ENCODE measurements at regions not wholly inside any gene's neighbourhood (a gene's known extent, or its start where the extent isn't known, plus 50 kb on each side); places are given as distances from the start of the nearest gene placed in this dataset.

DNA sequence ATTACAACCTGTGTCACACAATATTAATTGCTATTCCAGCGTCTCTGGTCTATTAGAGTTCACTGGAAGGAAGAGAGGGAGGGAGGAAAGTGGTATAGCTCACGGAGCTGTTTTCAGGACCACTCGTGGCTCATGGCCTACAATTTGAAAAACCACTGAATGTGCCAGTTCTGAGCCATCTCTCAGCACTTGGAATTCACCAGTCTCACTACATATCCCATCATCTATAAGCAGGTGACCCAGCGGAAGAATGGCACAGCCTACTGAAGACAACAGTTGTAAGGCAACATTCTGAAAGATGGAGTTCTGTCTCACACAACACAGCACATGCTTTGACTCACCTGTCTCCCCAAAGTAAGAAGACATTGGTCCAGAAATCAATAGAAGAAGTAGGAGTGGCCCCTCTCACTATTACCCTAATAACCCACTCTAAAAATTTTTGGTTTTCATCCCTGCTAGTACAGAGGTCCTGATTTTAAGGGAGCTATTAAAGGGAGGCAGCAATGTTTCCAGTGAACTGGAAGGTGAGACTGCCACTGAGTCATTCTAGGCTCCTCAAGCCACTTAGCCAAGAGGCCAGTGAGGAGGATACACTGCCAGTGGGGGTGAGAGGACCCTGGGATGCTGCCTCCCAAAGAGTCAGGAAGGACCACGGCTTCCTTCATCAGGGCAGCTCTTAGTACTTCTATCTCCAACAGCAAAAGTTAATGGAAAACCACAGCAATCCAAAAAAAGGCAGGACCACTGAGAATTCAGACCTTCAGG is 50.0 kb upstream of the DOCK9 start:
- H3K4me3 ChIP-seq (ENCODE audit: insufficient read depth, low read depth, low read length): no peak overlapping the region
- DNase-seq: no peak
- H3K36me3 ChIP-seq (replicated peaks; ENCODE audit: control insufficient read depth, insufficient read depth, low read length): no peaks in the 10 kb centered on the region
- H3K27me3 ChIP-seq (ENCODE audit: control insufficient read depth, insufficient read depth, low read length): no peaks in the 10 kb centered on the region

DNA sequence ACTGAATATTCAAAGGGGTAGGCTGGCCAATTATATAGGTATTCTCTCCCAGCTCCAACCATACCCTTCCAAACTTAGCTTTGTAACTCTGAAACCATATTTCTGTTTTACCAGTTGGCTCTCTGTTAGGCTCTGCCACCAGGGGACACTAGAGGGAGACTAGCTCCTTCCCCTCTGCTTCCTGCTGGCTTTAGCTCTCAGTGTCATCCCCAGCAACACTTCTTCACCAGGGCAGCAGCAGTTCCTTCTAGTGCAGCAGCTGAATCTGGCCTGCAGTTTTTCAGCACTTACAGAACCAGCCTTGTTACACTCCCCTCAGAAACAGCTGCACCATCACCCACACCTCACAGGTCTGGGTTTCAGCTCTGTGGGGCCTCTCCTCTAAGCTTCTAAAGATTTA is 51.0 kb upstream of the DOCK9 start:
- H3K36me3 ChIP-seq (replicated peaks; ENCODE audit: control insufficient read depth, insufficient read depth, low read length): no peaks in the 10 kb centered on the region
- no peaks in the 10 kb centered on the region for H3K27me3 ChIP-seq (ENCODE audit: control insufficient read depth, insufficient read depth, low read length)
- no peak overlapping the region for H3K4me3 ChIP-seq (ENCODE audit: insufficient read depth, low read depth, low read length)
- peak; percentile 37 for DNase-seq

DNA sequence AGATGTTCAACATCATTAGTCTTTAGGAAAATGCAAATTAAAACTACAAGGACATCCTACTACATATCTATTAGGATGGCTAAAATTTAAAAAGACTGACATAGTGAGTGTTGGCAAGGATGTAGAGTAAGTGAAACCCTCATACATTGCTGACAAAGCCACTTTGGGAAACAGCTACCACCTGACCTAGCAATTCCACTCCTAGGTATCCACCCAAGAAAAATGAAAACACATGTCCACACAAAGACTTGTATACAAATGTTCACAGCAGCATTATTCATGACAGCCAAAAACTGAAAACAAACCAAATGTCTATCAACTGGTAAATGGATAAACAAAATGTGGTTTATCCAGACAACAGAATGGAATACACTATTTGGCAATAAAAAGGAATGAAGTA is 51.7 kb upstream of the DOCK9 start:
- H3K27me3 ChIP-seq (ENCODE audit: control insufficient read depth, insufficient read depth, low read length): no peaks in the 10 kb centered on the region
- DNase-seq: no peak
- no peaks in the 10 kb centered on the region for H3K36me3 ChIP-seq (replicated peaks; ENCODE audit: control insufficient read depth, insufficient read depth, low read length)
- H3K4me3 ChIP-seq (ENCODE audit: insufficient read depth, low read depth, low read length): no peak overlapping the region

DNA sequence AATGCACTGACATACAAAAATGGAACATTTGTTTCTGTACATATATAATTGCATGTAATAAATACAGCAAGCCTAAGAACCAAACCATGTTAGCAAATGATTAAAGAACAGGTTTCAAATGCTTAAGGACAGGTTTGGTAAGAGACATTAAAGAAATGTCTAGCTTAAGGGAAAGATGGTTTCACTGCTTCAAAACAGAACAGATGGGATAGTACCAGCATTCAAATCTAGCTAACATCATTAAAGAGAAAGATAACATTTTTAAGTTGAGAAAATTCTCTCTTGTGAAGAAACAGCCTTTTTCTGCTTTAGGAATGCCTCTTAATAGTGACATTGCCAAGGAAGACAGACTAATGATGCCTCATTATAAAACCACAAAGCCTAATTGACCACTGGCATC is 52.5 kb upstream of the DOCK9 start:
- H3K27me3 ChIP-seq (ENCODE audit: control insufficient read depth, insufficient read depth, low read length): no peaks in the 10 kb centered on the region
- H3K4me3 ChIP-seq (ENCODE audit: insufficient read depth, low read depth, low read length): no peak overlapping the region
- H3K36me3 ChIP-seq (replicated peaks; ENCODE audit: control insufficient read depth, insufficient read depth, low read length): no peaks in the 10 kb centered on the region
- DNase-seq: no peak

DNA sequence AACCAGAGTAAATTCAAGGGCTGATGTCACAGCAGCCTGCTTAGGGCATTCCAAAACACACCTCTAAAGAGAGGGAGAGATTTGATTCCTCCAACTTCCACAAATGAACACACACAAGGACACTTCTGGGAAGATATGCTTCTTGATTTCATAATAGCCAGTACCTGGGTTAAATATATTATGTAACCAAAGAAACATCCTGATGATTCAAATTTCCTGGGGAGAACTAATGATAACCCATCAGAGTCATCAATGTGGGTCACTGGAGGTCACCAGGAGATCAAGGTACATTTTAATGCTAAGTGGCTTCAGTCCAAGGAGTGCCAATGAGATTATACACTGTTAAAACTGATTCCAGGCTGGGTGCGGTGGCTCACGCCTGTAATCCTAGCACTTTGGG is 54.0 kb upstream of the DOCK9 start:
- Histone ChIP-seq H3K4me3 (ENCODE audit: insufficient read depth, low read depth, low read length) (no peak overlapping the region), H3K36me3 (replicated peaks; ENCODE audit: control insufficient read depth, insufficient read depth, low read length) (no peaks in the 10 kb centered on the region), H3K27me3 (ENCODE audit: control insufficient read depth, insufficient read depth, low read length) (no peaks in the 10 kb centered on the region)
- DNase-seq: no peak

DNA sequence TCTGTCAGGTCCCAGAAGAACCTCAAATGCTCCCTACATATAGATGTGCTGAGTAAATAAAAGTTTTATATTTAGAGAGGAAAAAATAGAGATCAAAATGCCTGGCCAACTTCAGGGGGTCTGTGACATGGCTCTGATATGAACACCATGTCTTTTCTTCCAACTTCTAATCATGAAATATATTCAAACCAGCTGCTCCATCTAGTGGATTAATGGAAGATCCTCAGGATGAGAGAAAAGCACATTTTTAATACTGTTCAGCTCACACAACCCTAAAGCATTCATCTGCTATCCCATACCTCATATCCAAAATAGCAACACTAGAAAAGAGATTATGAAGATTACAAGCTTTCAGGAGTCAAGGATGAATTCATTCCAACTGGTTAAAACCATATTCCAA is 56.0 kb upstream of the DOCK9 start:
- Histone ChIP-seq H3K27me3 (ENCODE audit: control insufficient read depth, insufficient read depth, low read length) (no peaks in the 10 kb centered on the region), H3K4me3 (ENCODE audit: insufficient read depth, low read depth, low read length) (no peak overlapping the region), H3K36me3 (replicated peaks; ENCODE audit: control insufficient read depth, insufficient read depth, low read length) (no peaks in the 10 kb centered on the region)
- peak; percentile 23 for DNase-seq

DNA sequence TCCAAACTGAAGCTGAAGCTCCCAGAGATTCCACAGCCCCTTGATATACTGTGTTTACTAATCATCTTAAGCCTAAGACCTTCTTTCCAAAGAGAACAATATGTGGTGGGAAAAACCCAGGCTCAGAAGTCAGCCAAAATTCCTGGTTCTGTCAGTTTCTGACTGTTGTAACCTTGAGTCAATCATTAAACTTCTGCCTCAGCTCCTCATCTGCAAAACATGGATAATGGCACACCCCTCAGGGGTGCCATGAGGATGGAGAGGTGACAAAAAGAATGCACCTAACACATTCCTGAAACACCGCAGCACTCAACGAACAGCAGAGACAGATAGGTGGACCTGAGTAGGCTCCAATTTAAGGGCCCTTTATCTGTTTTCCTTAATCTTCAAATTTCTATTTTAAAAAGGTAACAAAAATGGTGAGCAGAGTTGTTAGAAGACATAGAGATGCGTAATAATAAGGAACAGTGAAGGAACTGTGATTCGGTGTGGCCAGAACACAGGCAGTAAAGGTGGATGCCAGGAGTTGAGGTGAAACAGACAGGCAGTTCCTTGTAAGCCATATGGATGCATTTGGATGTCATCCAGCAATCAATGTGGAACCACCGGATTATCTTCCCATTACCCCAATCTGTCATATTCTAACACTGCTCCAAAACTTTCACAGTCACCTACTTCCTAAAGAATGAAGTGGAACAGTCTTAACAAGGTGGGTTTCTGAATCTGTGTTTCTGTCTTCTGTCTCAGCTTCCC is 56.6 kb upstream of the DOCK9 start:
- H3K27me3 ChIP-seq (ENCODE audit: control insufficient read depth, insufficient read depth, low read length): no peaks in the 10 kb centered on the region
- H3K4me3 ChIP-seq (ENCODE audit: insufficient read depth, low read depth, low read length): no peak overlapping the region
- DNase-seq: no peak
- H3K36me3 ChIP-seq (replicated peaks; ENCODE audit: control insufficient read depth, insufficient read depth, low read length): no peaks in the 10 kb centered on the region

DNA sequence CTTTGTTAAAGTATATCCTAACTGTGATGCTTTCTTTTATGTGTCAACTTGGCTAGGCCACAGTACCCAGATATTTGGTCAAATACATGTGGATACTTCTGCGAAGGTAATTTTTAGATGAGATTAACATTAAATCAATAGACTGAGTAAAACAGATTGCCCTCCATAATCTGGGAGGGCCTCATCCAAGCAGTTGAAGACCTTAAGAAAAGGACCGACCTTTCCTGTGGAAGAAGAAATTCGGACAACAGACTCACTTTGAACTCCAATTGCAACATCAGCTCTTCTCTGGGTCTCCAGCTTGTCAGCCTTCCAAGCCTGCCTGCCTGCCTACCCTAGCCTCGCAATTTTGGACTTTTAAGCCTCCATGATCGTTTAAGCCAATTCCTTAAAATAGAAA is 57.9 kb upstream of the DOCK9 start:
- Histone ChIP-seq H3K36me3 (replicated peaks; ENCODE audit: control insufficient read depth, insufficient read depth, low read length) (no peaks in the 10 kb centered on the region), H3K27me3 (ENCODE audit: control insufficient read depth, insufficient read depth, low read length) (no peaks in the 10 kb centered on the region), H3K4me3 (ENCODE audit: insufficient read depth, low read depth, low read length) (no peak overlapping the region)
- DNase-seq: no peak

DNA sequence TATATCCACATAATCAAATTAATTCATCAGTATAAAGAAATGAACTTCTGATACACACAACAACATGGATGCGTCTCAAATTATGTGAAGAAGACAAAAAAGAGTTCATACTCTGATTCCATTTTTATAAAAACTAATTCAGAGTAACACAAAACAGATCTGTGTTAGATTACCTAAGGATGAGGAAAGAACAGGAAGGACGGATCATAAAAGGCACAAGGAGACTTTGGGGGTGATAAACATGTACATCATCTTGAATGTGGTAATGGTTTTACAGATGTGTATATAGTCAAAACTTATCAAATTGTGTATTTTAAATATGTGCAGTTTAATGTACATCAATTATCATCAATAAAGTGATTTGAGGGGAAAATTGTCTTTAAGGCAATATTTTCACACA is 59.9 kb upstream of the DOCK9 start:
- H3K36me3 ChIP-seq (replicated peaks; ENCODE audit: control insufficient read depth, insufficient read depth, low read length): no peaks in the 10 kb centered on the region
- DNase-seq: no peak
- H3K27me3 ChIP-seq (ENCODE audit: control insufficient read depth, insufficient read depth, low read length): no peaks in the 10 kb centered on the region
- no peak overlapping the region for H3K4me3 ChIP-seq (ENCODE audit: insufficient read depth, low read depth, low read length)

DNA sequence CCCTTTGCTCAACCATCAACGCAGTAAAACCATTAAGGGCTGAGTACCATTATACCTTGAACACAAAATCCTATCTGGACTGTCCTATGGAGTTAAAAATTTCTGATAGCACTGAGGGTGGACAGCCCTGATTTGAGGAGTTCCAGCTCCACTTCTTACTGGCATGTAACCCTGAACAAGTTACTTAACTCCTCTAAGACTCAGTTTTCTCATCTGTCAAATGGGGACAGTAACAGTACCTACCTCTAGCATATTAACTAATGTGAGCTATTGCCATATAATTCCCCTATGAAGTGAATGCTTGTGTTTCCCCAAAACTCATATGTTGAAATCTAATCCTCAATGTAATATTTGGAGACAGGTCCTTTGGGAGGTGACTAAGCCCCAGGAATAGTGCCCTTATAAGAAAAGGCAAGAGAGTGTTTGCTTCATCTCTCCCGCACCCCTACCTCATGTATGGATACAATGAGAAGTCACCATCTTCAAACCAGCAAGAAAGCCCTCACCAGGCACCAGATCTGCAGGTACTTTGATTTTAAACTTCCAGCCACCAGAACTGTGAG is 61.9 kb upstream of the DOCK9 start:
- Histone ChIP-seq H3K27me3 (ENCODE audit: control insufficient read depth, insufficient read depth, low read length) (no peaks in the 10 kb centered on the region), H3K4me3 (ENCODE audit: insufficient read depth, low read depth, low read length) (no peak overlapping the region), H3K36me3 (replicated peaks; ENCODE audit: control insufficient read depth, insufficient read depth, low read length) (no peaks in the 10 kb centered on the region)
- no peak for DNase-seq

DNA sequence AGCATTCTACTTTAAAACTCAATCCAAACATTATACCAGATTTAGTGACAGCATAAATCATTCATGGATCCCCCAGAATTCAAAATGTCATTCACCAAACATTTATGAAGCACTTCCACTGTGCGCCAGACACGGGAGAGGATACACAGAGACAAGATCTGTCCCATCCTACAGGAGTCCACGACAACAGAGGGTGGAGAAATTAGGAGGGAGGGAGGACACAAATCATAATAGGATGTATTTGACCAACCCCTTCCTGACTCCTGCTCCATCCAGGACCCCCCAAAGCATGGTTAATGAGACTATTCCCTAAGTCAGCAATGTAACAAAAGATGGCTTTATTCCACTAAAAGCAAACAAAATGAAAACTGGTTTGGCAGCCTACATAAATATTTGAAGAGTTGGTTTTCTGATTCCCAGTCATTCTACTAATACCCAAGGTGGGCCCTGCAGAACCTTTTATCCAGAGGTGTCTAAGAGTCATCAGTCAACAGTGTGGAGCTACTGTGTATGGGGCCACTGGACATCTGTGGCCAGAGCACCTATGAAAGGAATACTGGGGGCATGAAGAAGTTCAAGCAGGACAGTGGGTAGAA is 62.8 kb upstream of the DOCK9 start:
- Histone ChIP-seq H3K27me3 (ENCODE audit: control insufficient read depth, insufficient read depth, low read length) (no peaks in the 10 kb centered on the region), H3K4me3 (ENCODE audit: insufficient read depth, low read depth, low read length) (no peak overlapping the region), H3K36me3 (replicated peaks; ENCODE audit: control insufficient read depth, insufficient read depth, low read length) (no peaks in the 10 kb centered on the region)
- no peak for DNase-seq

DNA sequence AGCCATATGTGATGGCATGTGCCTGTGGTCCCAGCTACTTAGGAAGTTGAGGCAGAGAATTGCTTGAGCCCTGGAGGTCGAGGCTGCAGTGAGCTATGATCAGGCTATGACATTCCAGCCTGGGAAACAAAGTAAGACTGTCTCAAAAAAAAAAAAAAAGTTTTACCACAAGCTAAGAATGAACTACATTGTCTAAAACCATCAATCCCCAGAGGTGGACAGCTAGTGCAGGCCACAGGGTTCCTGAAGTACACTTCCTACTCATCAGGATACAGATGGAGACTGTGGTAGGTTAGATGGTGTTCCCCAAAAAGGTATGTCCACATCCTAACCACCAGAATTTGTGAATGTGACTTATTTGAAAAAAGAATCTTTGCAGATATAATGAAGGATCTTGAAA is 63.5 kb upstream of the DOCK9 start:
- no peak for DNase-seq
- no peaks in the 10 kb centered on the region for H3K27me3 ChIP-seq (ENCODE audit: control insufficient read depth, insufficient read depth, low read length)
- H3K36me3 ChIP-seq (replicated peaks; ENCODE audit: control insufficient read depth, insufficient read depth, low read length): no peaks in the 10 kb centered on the region
- no peak overlapping the region for H3K4me3 ChIP-seq (ENCODE audit: insufficient read depth, low read depth, low read length)

DNA sequence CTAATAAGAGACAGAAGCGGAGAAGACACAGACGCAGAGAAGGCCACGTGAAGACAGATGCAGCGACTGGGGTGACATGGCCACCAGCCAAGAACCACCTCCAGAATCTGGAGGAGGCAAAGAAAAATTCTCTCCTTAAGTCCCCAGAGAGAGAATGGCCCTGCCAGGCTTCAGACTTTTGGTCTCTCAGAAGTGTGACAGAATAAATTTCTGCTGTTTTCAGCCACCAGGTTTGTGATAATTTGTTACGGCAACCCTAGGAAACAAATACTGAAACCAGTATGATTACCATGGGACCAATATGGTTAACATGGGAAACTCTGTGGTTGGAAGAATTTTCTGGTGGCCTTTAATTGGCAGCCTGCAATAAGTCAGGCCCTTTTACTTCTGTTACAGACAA is 63.9 kb upstream of the DOCK9 start:
- no peak for DNase-seq
- H3K36me3 ChIP-seq (replicated peaks; ENCODE audit: control insufficient read depth, insufficient read depth, low read length): no peaks in the 10 kb centered on the region
- no peak overlapping the region for H3K4me3 ChIP-seq (ENCODE audit: insufficient read depth, low read depth, low read length)
- no peaks in the 10 kb centered on the region for H3K27me3 ChIP-seq (ENCODE audit: control insufficient read depth, insufficient read depth, low read length)

DNA sequence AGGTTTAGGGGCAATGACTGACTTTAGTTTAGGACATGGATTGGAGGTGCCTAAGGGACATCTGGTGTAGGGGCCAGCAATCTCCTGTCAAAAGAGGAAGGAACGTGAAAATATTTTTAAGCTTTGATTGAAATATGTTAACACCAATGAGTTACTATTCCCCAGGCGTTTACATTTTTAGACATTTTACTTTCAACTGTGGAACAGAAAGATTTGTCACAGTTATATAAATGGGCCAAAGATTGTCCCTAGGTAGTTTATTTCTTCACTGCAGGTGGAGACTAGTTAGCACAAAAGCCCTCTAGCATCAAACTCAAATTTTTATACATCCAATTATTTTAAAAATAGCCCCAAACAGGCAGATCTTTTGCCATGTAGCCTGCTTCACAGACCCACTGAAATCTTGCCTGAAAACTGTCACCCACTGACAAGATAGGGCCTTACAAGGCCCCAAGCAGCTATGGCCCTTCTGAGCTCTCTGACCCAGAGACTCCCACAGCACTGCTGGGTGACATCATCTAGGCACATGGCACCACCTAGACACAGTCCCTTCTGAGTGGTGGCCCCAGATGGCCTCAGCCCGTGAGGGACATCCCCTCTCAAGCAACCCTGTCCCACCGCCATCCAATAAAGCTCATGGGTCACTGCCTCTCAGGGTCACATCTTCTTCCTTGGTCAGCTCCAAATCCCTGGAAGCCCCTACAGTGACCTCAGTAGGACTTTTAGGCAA is 64.8 kb upstream of the DOCK9 start:
- no peak for DNase-seq
- Histone ChIP-seq H3K27me3 (ENCODE audit: control insufficient read depth, insufficient read depth, low read length) (no peaks in the 10 kb centered on the region), H3K4me3 (ENCODE audit: insufficient read depth, low read depth, low read length) (no peak overlapping the region), H3K36me3 (replicated peaks; ENCODE audit: control insufficient read depth, insufficient read depth, low read length) (no peaks in the 10 kb centered on the region)

Data from H7 (cell line).